GM21423 (cell line): ENCODE measurements at regions not wholly inside any gene's neighbourhood (a gene's known extent, or its start where the extent isn't known, plus 50 kb on each side); places are given as distances from the start of the nearest gene placed in this dataset.
A peak's percentile ranks its signal among the peaks of the same experiment; 100 is the strongest.

Experiments used
- ATAC-seq: cut with Tn5 transposase; IDR thresholded peaks from one replicate; pipeline ENCODE4 v1.9.1; 2021; ENCODE audit warnings: mild to moderate bottlenecking, moderate library complexity; ENCODE audit not compliant: unreplicated experiment

DNA sequence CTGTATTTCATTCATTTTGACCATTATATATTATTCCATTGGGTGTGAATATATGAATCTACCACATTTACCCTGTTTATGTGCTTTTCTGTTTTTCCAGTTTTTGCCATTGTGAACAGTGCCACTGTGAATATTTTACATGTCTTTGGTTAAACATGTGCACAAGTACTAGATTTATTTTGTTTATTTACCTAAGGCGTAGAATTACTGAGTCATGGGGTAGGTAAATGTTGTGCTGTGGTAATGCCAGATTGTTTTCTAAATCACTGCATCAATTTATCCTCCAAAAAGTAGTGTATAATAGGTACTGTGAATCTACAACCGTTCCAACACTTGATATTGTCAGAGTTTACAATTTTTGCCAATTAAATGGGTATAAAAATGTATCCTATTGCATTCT, 362.1 kb upstream of the AGTR1 start:
- no peak for ATAC-seq

DNA sequence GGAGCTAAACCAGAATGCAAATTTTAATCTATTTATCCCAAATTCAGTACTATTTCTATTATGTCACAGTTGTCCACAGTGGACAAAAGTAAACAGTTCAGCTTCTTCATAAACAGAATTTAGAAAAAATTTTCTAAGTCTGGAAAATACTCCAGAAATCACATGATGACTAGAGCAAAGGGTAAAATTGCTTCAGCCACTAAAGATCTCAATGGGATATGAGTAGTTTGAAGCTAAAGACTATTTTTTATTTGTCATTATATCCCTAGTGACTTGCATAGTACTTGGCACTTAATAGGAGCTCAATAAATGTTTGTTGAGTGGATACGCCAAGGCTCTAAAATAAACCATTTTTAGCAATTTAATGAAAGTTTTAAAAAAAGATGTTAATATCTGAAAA, 354.3 kb upstream of the AGTR1 start:
- ATAC-seq = no peak

DNA sequence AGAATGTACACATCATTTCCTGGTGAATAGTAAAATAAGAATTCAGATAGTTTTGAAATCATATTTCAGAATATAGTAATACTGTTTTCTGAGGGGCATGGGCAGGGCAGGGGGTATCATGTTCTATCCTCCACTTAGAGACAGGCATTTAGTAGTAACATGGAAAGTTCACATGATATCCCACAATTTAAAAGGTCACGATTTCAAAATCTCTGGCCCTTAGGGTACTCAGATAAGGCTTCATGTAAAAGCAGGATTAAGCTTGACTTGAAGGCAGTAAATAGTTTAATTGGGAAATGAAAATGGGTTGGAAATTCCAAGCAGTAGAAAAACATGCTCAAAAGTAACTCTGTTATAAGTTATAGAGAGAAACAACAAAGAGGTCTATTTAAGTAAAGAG, 353.2 kb upstream of the AGTR1 start:
- no peak for ATAC-seq

DNA sequence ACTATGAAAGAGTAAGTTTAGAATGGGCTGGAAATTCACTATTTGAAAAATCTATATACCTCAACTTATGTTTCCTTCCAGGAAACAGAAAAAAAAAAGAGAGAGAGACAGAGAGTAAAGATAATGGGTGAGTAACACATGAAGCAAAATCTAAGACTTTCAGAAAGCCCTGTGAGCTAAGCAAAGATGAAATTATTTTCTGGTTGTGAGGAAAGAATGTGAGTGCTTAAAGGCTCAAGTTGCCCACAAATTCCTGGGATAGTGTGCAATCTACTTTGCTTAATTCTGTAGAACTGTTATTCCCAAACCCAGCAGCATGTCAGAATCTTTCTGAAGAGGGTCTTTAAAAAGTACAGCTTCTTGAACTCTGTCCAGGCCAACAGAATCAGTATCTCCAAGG, 337.7 kb upstream of the AGTR1 start:
- ATAC-seq = no peak

- no peak for ATAC-seq
Observed at GRCh38 chr3:148366743-148367410, 330.8 kb upstream of the AGTR1 start.

GRCh38 chr3:148367756-148368155, 329.9 kb upstream of the AGTR1 start:
- no peak for ATAC-seq

GRCh38 chr3:148369381-148369780, 328.3 kb upstream of the AGTR1 start:
- ATAC-seq = no peak

DNA sequence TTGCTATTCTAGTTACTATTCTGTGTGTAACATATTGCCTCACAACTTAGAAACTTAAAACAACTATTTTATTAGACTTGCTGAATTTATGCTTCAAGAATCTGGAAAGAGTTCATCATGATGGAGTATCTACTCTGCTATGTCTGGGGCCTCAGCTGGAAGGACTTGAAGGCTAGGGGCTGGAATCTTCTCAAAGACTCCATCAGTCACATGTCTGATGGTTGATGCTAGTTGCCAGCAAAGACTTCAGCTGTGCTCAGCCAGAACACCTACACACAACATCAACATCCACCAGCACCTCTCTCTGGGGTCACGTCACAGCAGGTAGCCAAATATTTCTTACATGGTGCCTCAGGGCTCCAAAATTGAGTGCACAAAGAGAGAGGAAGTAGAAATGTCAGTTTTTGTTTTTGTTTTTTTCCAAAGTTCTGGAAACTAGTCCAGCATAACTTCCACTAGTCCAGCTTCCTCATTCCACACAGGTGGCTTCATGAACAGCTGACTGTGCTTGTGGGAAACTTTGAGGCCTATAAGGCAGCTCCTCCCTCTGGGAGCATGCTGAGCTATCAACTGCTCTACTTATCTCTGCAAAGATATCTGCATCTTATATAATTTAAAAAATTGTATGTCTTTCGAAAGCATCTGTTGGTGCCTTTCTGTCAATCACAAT, 325.4 kb upstream of the AGTR1 start:
- ATAC-seq = no peak

DNA sequence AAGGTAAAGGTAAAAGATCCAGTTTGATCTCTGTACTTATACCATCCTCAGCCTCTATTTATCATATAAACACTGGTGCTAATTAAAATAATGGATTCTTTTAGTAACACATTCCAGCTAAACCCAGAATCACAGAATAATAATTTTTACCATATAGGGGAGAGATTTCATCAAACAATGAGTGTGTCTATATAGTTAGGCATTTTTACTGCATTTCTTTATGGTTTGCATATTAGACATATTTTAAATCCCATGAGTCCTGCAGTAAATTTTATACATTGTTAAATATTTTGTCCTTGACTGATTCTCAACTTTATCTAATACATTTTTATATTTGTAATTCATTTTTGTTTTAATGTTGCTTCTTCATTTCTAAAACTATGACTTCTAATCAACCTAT, 323.7 kb upstream of the AGTR1 start:
- no peak for ATAC-seq

DNA sequence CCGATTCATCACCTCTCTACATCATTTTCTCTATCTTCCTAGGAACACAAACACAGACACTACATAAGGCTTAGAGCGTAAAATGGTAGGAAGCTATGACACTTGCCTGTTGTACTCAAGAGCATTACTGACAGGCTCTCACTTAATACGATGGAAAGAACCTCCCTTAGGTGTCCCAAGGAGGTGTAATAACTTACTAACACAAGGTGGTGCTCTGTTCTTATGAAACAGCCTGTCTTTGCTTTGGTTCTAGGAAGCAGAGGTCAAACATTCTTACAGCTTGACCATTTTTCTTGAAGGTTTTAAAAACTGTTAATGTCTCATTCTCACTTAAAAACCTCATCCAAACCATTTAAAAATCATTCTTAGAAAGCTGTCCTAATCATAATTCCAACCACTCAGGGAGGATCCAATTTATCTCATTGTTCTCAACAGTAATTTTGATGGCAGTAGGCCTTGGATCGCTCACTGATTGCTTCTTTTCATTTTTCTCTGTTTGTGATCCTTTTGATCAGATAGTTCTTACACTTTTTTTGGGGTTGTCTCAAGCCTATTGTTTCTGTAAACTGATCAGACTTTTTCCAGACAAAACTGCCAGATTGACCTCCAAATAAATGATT, 317.8 kb upstream of the AGTR1 start:
- ATAC-seq = peak; percentile 95

DNA sequence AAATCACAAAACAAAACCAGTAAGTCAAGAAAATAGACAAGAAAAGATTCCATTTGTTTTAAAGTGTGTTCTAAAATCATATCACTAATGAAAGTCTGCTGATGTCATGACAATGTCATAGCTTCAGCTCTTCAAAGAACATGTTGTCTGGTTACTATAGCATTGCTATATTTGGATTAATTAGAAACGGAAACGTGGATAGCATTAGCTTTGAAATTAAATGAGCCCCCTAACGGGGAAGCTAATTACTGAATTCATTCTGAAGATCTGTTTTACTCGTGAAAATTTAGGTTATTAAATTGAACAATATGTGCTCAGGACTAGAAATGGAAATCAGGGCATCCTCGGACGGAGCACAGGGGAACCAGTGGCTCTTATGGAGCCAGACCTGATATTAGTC, 316.7 kb upstream of the AGTR1 start:
- no peak for ATAC-seq

DNA sequence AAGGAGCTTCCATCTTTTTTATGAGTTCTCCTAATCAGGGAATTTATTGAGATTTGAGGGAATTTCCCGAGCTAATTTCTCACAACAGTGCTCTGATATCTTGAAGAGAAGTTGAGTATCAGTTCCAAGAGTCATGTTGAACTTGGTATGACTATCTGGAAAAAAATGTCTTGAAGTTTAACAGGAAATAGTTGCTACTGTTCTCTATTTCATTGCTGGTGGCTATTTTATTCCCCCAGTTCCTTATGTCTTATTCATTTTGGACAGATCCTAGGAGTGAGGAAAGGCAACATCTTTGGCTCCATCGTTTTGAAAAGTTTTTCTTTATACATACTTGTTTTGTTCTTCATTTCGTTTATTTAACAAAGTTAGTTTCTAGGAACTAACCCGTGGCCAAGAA, 307.8 kb upstream of the AGTR1 start:
- ATAC-seq = no peak

GRCh38 chr3:148395821-148396220, 301.9 kb upstream of the AGTR1 start:
- no peak for ATAC-seq

DNA sequence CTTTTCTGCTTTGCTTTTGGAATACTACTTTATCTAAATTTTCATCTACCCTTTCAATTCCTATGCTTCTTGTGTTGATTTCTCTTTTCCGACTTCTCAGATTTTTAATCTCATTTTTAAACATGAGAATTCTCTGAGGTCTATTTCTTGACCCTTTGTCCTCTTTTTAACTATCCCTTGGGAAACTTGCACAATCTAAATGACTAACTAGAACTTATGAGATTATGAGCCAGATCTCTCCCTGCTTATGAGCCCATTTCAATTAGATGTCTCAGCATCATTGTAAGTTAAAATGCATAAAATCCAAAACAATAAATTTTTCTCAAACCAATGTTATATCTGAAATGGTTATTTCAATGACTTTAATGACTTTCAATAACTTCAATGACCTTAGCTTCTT, 296.9 kb upstream of the AGTR1 start:
- ATAC-seq = no peak

DNA sequence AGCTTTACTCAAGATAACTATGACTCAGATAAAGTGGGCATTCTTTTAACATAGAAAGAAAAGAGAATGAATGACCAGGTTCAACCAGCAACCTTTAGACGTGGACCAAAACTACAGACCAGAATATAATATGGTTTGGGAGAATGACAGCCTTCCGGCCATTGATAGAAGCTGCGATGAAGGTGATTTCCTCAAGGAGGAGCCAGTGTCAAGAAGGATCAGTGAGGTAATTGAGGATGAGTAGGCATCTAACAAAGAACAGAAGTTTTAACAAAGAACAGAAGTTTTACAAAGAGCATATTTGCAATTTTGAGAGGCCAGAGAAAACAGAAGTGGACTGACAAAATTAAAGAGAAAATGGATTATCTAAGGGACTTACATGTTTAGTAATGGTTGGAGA, 289.0 kb upstream of the AGTR1 start:
- ATAC-seq = no peak

DNA sequence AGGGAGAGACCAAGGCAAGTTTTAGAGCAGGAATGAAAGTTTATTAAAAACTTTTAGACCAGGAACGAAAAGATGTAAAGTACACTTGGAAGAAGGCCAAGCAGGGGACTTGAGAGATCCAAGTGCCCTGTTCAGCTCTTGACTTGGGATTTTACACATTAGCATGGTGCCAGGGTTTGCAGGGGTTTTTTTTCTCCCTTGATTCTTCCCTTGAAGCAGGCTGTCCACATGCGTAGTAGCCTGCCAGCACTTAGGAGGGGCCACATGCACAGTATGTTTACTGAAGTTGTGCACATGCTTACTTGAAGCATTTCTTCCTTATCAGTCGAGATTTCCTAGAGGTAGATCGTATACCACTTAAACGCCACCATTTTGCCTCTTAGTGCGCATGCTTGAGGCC, 277.5 kb upstream of the AGTR1 start:
- ATAC-seq = no peak

DNA sequence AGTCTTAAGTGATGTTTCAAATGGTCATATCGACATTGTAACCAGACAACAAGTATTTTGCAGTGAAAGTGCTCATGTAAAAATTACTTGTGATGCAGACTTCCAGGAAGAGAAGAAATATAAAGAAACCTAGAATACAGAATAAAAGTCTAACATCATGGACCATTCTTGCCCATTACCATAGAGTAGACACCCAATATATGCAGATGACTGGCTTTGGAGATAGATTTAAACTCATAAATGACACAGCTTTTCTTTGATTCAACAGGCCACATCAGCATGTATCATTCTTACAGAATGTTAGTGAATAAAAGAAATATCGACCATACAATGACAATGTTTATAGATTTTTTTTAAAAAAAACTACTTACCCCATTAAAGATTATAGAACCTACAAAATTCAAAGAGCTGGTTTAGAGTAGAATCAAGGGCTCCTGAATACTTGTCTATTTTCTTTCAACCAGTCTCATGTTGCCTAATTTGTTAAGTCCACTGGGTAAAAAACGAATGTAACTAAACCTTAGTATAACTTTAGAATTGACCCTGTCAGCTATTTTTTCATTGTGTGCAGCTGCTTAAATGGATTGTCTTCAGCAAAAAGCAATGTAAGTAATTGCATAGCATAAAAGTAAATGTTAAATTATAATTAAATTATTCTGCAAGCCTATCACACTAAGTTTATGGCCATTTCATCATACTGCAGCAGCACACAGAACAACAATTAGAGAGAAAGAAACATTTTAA, 268.7 kb upstream of the AGTR1 start:
- ATAC-seq = no peak

- ATAC-seq = no peak
Observed at GRCh38 chr3:148433665-148434064, 264.0 kb upstream of the AGTR1 start.

GRCh38 chr3:148435534-148435933, 262.2 kb upstream of the AGTR1 start:
- ATAC-seq = no peak

- ATAC-seq = no peak
Observed at GRCh38 chr3:148439254-148439822, 258.4 kb upstream of the AGTR1 start.

GRCh38 chr3:148441191-148441590, 256.5 kb upstream of the AGTR1 start:
- ATAC-seq = no peak
